ENCODE measurements at regions not wholly inside any gene's neighbourhood (a gene's known extent, or its start where the extent isn't known, plus 50 kb on each side); places are given as distances from the start of the nearest gene placed in this dataset.

- TF ChIP-seq CTCF (conservative IDR thresholded peaks at IDR 0.05 in 1 of 2, IDR thresholded peaks at IDR 0.05 in 1 of 2; ENCODE audit: extremely low read depth in 1 of 2, insufficient read depth in 1 of 2, low read depth in 1 of 2, low read length in 2 of 2) (no peak), EZH2 (IDR thresholded peaks at IDR 0.05; ENCODE audit: borderline replicate concordance, low read length) (no peak)
These were observed 345.9 kb upstream of the NUDT12 start for GRCh38 chr5:103908336-103909080.

All from mammary epithelial cell (primary cell).